ENCODE measurements at regions not wholly inside any gene's neighbourhood (a gene's known extent, or its start where the extent isn't known, plus 50 kb on each side); places are given as distances from the start of the nearest gene placed in this dataset.

- TF ChIP-seq CTCF (IDR thresholded peaks at IDR 0.05) (no peak), POLR2A (IDR thresholded peaks at IDR 0.05; ENCODE audit: low read depth) (no peak), POLR2AphosphoS5 (IDR thresholded peaks at IDR 0.05) (no peak)
These were observed 135.4 kb upstream of the PCBD1 start for GRCh38 chr10:71023704-71024283.
